ENCODE measurements at regions not wholly inside any gene's neighbourhood (a gene's known extent, or its start where the extent isn't known, plus 50 kb on each side); places are given as distances from the start of the nearest gene placed in this dataset.
"Not testable (repeated sequence)": the region's sequence is repeated elsewhere in the genome, so short reads cannot be mapped to it uniquely, and the experiment has no call there.

GRCh38 chr1:83490988-83491387 is 507.9 kb downstream of the TTLL7 start:
- ATAC-seq (ENCODE audit: insufficient number of reproducible peaks, low FRiP score, low read depth) = no peak

GRCh38 chr1:83488105-83488504 is 510.8 kb downstream of the TTLL7 start:
- not testable (repeated sequence) for H3K9me3 ChIP-seq; ATAC-seq (ENCODE audit: insufficient number of reproducible peaks, low FRiP score, low read depth)

More at GRCh38 chr1:83490988-83491387, 507.9 kb downstream of the TTLL7 start:
- Histone ChIP-seq H3K9me3 (no peaks in the 10 kb centered on the region), H3K4me3 (no peak overlapping the region), H3K27me3 (replicated peaks; ENCODE audit: insufficient read depth) (no peaks in the 10 kb centered on the region), H3K4me1 (ENCODE audit: control insufficient read depth in 1 of 2, low read depth in 2 of 2) (peaks cover 0 to 7% of the 10 kb centered on the region in 2 donors), H3K27ac (no peak overlapping the region), H3K36me3 (no peaks in the 10 kb centered on the region)
- DNase-seq (ENCODE audit: low spot score) = no peak
- no peak for TF ChIP-seq CTCF (IDR thresholded peaks at IDR 0.05)

GRCh38 chr1:83487460-83487859 is 511.5 kb downstream of the TTLL7 start:
- not testable (repeated sequence) for H3K36me3 ChIP-seq; H3K27ac ChIP-seq; H3K4me1 ChIP-seq (ENCODE audit: control insufficient read depth in 1 of 2, low read depth in 2 of 2); H3K27me3 ChIP-seq (replicated peaks; ENCODE audit: insufficient read depth); ATAC-seq (ENCODE audit: insufficient number of reproducible peaks, low FRiP score, low read depth); H3K9me3 ChIP-seq; DNase-seq (ENCODE audit: low spot score); H3K4me3 ChIP-seq

More at GRCh38 chr1:83488105-83488504, 510.8 kb downstream of the TTLL7 start:
- H3K4me3 ChIP-seq; H3K4me1 ChIP-seq (ENCODE audit: control insufficient read depth in 1 of 2, low read depth in 2 of 2); H3K27ac ChIP-seq; DNase-seq (ENCODE audit: low spot score); H3K27me3 ChIP-seq (replicated peaks; ENCODE audit: insufficient read depth); H3K36me3 ChIP-seq: not testable (repeated sequence)

GRCh38 chr1:83485314-83486019 is 513.5 kb downstream of the TTLL7 start:
- ATAC-seq (ENCODE audit: insufficient number of reproducible peaks, low FRiP score, low read depth); H3K27me3 ChIP-seq (replicated peaks; ENCODE audit: insufficient read depth); H3K9me3 ChIP-seq; H3K36me3 ChIP-seq; DNase-seq (ENCODE audit: low spot score); H3K27ac ChIP-seq; H3K4me1 ChIP-seq (ENCODE audit: control insufficient read depth in 1 of 2, low read depth in 2 of 2); H3K4me3 ChIP-seq: not testable (repeated sequence)

- H3K4me3 ChIP-seq; DNase-seq (ENCODE audit: low spot score); H3K36me3 ChIP-seq; H3K9me3 ChIP-seq; H3K4me1 ChIP-seq (ENCODE audit: control insufficient read depth in 1 of 2, low read depth in 2 of 2); H3K27ac ChIP-seq; H3K27me3 ChIP-seq (replicated peaks; ENCODE audit: insufficient read depth); ATAC-seq (ENCODE audit: insufficient number of reproducible peaks, low FRiP score, low read depth): not testable (repeated sequence)
These were observed 517.6 kb downstream of the TTLL7 start for GRCh38 chr1:83481284-83481683.

- not testable (repeated sequence) for H3K9me3 ChIP-seq; H3K36me3 ChIP-seq; DNase-seq (ENCODE audit: low spot score); H3K4me1 ChIP-seq (ENCODE audit: control insufficient read depth in 1 of 2, low read depth in 2 of 2); H3K4me3 ChIP-seq; ATAC-seq (ENCODE audit: insufficient number of reproducible peaks, low FRiP score, low read depth); H3K27me3 ChIP-seq (replicated peaks; ENCODE audit: insufficient read depth); H3K27ac ChIP-seq
These were observed 519.2 kb downstream of the TTLL7 start for GRCh38 chr1:83479591-83480239.

- not testable (repeated sequence) for H3K27me3 ChIP-seq (replicated peaks; ENCODE audit: insufficient read depth); H3K9me3 ChIP-seq; DNase-seq (ENCODE audit: low spot score); H3K27ac ChIP-seq; ATAC-seq (ENCODE audit: insufficient number of reproducible peaks, low FRiP score, low read depth); H3K36me3 ChIP-seq; H3K4me3 ChIP-seq; H3K4me1 ChIP-seq (ENCODE audit: control insufficient read depth in 1 of 2, low read depth in 2 of 2)
These were observed 520.8 kb downstream of the TTLL7 start for GRCh38 chr1:83478127-83478526.

GRCh38 chr1:83476518-83476917 is 522.4 kb downstream of the TTLL7 start:
- ATAC-seq (ENCODE audit: insufficient number of reproducible peaks, low FRiP score, low read depth); DNase-seq (ENCODE audit: low spot score); H3K4me3 ChIP-seq; H3K9me3 ChIP-seq; H3K4me1 ChIP-seq (ENCODE audit: control insufficient read depth in 1 of 2, low read depth in 2 of 2); H3K27ac ChIP-seq; H3K27me3 ChIP-seq (replicated peaks; ENCODE audit: insufficient read depth); H3K36me3 ChIP-seq: not testable (repeated sequence)

- not testable (repeated sequence) for H3K27ac ChIP-seq; ATAC-seq (ENCODE audit: insufficient number of reproducible peaks, low FRiP score, low read depth); H3K36me3 ChIP-seq; DNase-seq (ENCODE audit: low spot score); H3K9me3 ChIP-seq; H3K4me1 ChIP-seq (ENCODE audit: control insufficient read depth in 1 of 2, low read depth in 2 of 2); H3K4me3 ChIP-seq; H3K27me3 ChIP-seq (replicated peaks; ENCODE audit: insufficient read depth)
These were observed 524.0 kb downstream of the TTLL7 start for GRCh38 chr1:83474946-83475345.

GRCh38 chr1:83473986-83474385 is 524.9 kb downstream of the TTLL7 start:
- H3K27ac ChIP-seq; H3K36me3 ChIP-seq; H3K27me3 ChIP-seq (replicated peaks; ENCODE audit: insufficient read depth); ATAC-seq (ENCODE audit: insufficient number of reproducible peaks, low FRiP score, low read depth); H3K4me1 ChIP-seq (ENCODE audit: control insufficient read depth in 1 of 2, low read depth in 2 of 2); H3K9me3 ChIP-seq; H3K4me3 ChIP-seq; DNase-seq (ENCODE audit: low spot score): not testable (repeated sequence)

- H3K4me1 ChIP-seq (ENCODE audit: control insufficient read depth in 1 of 2, low read depth in 2 of 2); H3K36me3 ChIP-seq; H3K4me3 ChIP-seq; H3K27ac ChIP-seq; ATAC-seq (ENCODE audit: insufficient number of reproducible peaks, low FRiP score, low read depth); H3K27me3 ChIP-seq (replicated peaks; ENCODE audit: insufficient read depth); H3K9me3 ChIP-seq; DNase-seq (ENCODE audit: low spot score): not testable (repeated sequence)
These were observed 526.9 kb downstream of the TTLL7 start for GRCh38 chr1:83472066-83472465.

- H3K4me1 ChIP-seq (ENCODE audit: control insufficient read depth in 1 of 2, low read depth in 2 of 2); H3K27me3 ChIP-seq (replicated peaks; ENCODE audit: insufficient read depth); DNase-seq (ENCODE audit: low spot score); H3K36me3 ChIP-seq; ATAC-seq (ENCODE audit: insufficient number of reproducible peaks, low FRiP score, low read depth); H3K27ac ChIP-seq; H3K9me3 ChIP-seq; H3K4me3 ChIP-seq: not testable (repeated sequence)
These were observed 527.7 kb downstream of the TTLL7 start for GRCh38 chr1:83471272-83471671.

All from thoracic aorta (tissue), 2 donors.